HCT116 (cell line): ENCODE measurements at regions not wholly inside any gene's neighbourhood (a gene's known extent, or its start where the extent isn't known, plus 50 kb on each side); places are given as distances from the start of the nearest gene placed in this dataset.

Experiments
- ATAC-seq: fragments of 200-7000 bp; cut with Tn5 transposase; 2 replicates; pipeline ENCODE4 v1.9.1; 2020; ENCODE audit warnings: mild to moderate bottlenecking, moderate library complexity
- BruUV-seq: library from RNA; stranded (reverse); fragments of 400-500 nt; replicated peaks from 2 replicates; lab custom pipeline; 2021; lab: Mats Ljungman, UMichigan
- CTCF ChIA-PET: fragments of 300-600 bp; sonication (Branson Sonifier 250); formaldehyde crosslinking; loops from one replicate; lab custom pipeline; 2021; ENCODE audit warnings: antibody characterized with exemption; lab: Charles Lee
- POLR2A ChIA-PET: fragments of 300-600, 350-600 bp; sonication (Branson Sonifier 250); formaldehyde crosslinking; loops from one replicate; lab custom pipeline; 2021; ENCODE audit warnings: antibody characterized with exemption; lab: Charles Lee
- RAD21 ChIA-PET, 2 experiments: fragments of 300-600 bp; sonication (Branson Sonifier 250); formaldehyde crosslinking; loops; one replicate each; lab custom pipeline; 2023; ENCODE audit warnings: low total read pairs in 2 of 2; ENCODE audit not compliant: uncharacterized antibody in 2 of 2, unreplicated experiment in 2 of 2, low non-redundant PET in 1 of 2; lab: Charles Lee
- DNase-seq: peaks from one replicate; pipeline ENCODE4 v3.0.0-alpha.2; 2010; ENCODE audit warnings: low read depth, low spot score
- H2AFZ ChIP-seq: fragments of 200-600 bp; shearing (Covaris generic), sonication (generic); 2 replicates; pipeline ENCODE4 v1.6.1; 2017; ENCODE audit warnings: low read depth, mixed run types, mixed read lengths, antibody characterized with exemption, low read length; ENCODE audit not compliant: poor library complexity, severe bottlenecking
- H3K27ac ChIP-seq: 2 replicates; pipeline ENCODE4 v1.5.1; 2012; ENCODE audit warnings: low read depth, low read length
- H3K27me3 ChIP-seq: fragments of 200-600 bp; sonication (generic); 2 replicates; pipeline ENCODE4 v1.6.1; 2016; ENCODE audit warnings: mixed run types, low read length, mixed read lengths; ENCODE audit not compliant: insufficient read depth
- H3K36me3 ChIP-seq, 2 experiments: fragments of 200-500 bp in 1 of 2; fragments of 200-600 bp in 1 of 2; sonication (Bioruptor generic) in 1 of 2; sonication (generic) in 1 of 2; 2 replicates each; pipeline versions ENCODE4 v1.5.1 to v1.6.1; 2014 to 2016; ENCODE audit warnings: low read length in 2 of 2, inconsistent platforms in 1 of 2, mixed read lengths in 1 of 2, mixed run types in 1 of 2; ENCODE audit not compliant: insufficient read depth in 2 of 2, control insufficient read depth in 1 of 2
- H3K4me1 ChIP-seq, 2 experiments: fragments of 200-600 bp in 1 of 2; sonication (generic) in 1 of 2; 2 replicates each; pipeline versions ENCODE4 v1.5.1 to v1.6.1; 2012 to 2017; ENCODE audit warnings: low read length in 2 of 2, inconsistent platforms in 1 of 2, mild to moderate bottlenecking in 1 of 2, mixed read lengths in 1 of 2, mixed run types in 1 of 2, moderate library complexity in 1 of 2; ENCODE audit not compliant: insufficient read depth in 2 of 2, control insufficient read depth in 1 of 2
- H3K4me2 ChIP-seq: fragments of 200-600 bp; sonication (generic); 2 replicates; pipeline ENCODE4 v1.6.1; 2017; ENCODE audit warnings: mixed run types, low read length, mixed read lengths
- H3K4me3 ChIP-seq, 2 experiments: fragments of 200-600 bp in 1 of 2; sonication (generic) in 1 of 2; replicated peaks in 1 of 2; 2 replicates each; pipeline ENCODE4 v1.5.1; 2011 to 2016; ENCODE audit warnings: low read length in 2 of 2, control low read depth in 1 of 2, low read depth in 1 of 2, mild to moderate bottlenecking in 1 of 2, mixed read lengths in 1 of 2, mixed run types in 1 of 2
- H3K79me2 ChIP-seq: fragments of 200-600 bp; sonication (generic); 2 replicates; pipeline ENCODE4 v1.6.1; 2017; ENCODE audit warnings: mild to moderate bottlenecking, mixed run types, low read length, moderate library complexity, mixed read lengths; ENCODE audit not compliant: insufficient read depth
- H3K9ac ChIP-seq: fragments of 200-600 bp; sonication (generic); 2 replicates; pipeline ENCODE4 v1.6.1; 2016; ENCODE audit warnings: low read length, mixed read lengths
- H3K9me2 ChIP-seq: fragments of 200-600 bp; sonication (generic), shearing (Covaris generic); 2 replicates; pipeline ENCODE4 v1.6.1; 2017; ENCODE audit warnings: mixed run types, mild to moderate bottlenecking, moderate library complexity; ENCODE audit not compliant: insufficient read depth
- H3K9me3 ChIP-seq, 2 experiments: fragments of 200-500 bp in 1 of 2; fragments of 200-600 bp in 1 of 2; sonication (Bioruptor generic) in 1 of 2; sonication (generic) in 1 of 2; 2 replicates each; pipeline ENCODE4 v1.6.1; 2014 to 2017; ENCODE audit warnings: low read length in 2 of 2, mixed read lengths in 2 of 2, inconsistent platforms in 1 of 2, low read depth in 1 of 2, mild to moderate bottlenecking in 1 of 2, mixed run types in 1 of 2, moderate library complexity in 1 of 2; ENCODE audit not compliant: control insufficient read depth in 1 of 2, insufficient read depth in 1 of 2
- H4K20me1 ChIP-seq: fragments of 200-600 bp; sonication (generic), shearing (Covaris generic); 2 replicates; pipeline ENCODE4 v1.6.1; 2017; ENCODE audit warnings: mixed run types, mild to moderate bottlenecking, moderate library complexity; ENCODE audit not compliant: insufficient read depth
- ATF3 ChIP-seq: IDR thresholded peaks from 2 replicates; pipeline ENCODE4 v1.6.1; 2012
- CBX3 ChIP-seq: IDR thresholded peaks from 2 replicates; pipeline ENCODE4 v1.6.1; 2012; ENCODE audit warnings: low read depth
- CEBPB ChIP-seq: IDR thresholded peaks from 2 replicates; pipeline ENCODE4 v1.6.1; 2012; ENCODE audit warnings: low read depth
- CTCF ChIP-seq, 3 experiments: fragments of 200-600 bp in 1 of 3; sonication (generic) in 1 of 3; IDR thresholded peaks in 2 of 3; conservative IDR thresholded peaks in 1 of 3; 2 replicates each; pipeline ENCODE4 v1.5.1; 2012 to 2017; ENCODE audit warnings: low read depth in 2 of 3, low read length in 2 of 3, antibody characterized with exemption in 1 of 3, borderline replicate concordance in 1 of 3, control low read depth in 1 of 3, mild to moderate bottlenecking in 1 of 3, mixed read lengths in 1 of 3, mixed run types in 1 of 3, moderate library complexity in 1 of 3; ENCODE audit not compliant: insufficient read depth in 1 of 3
- EGR1 ChIP-seq: IDR thresholded peaks from 2 replicates; pipeline ENCODE4 v1.6.1; 2012; ENCODE audit warnings: low read depth
- EZH2 ChIP-seq: fragments of 200-600 bp; sonication (generic); IDR thresholded peaks from 2 replicates; pipeline ENCODE4 v1.6.1; 2017; ENCODE audit warnings: antibody characterized with exemption, mixed run types
- EZH2phosphoT487 ChIP-seq: fragments of 200-600 bp; IDR thresholded peaks from 2 replicates; pipeline ENCODE4 v1.6.1; 2018; ENCODE audit warnings: antibody characterized with exemption, borderline replicate concordance
- FOSL1 ChIP-seq: IDR thresholded peaks from 2 replicates; pipeline ENCODE4 v1.6.1; 2012; ENCODE audit warnings: low read depth
- POLR2AphosphoS5 ChIP-seq: IDR thresholded peaks from 2 replicates; pipeline ENCODE4 v1.6.1; 2011; ENCODE audit warnings: mild to moderate bottlenecking, low read depth, low read length, moderate library complexity
- REST ChIP-seq: IDR thresholded peaks from 2 replicates; pipeline ENCODE4 v1.6.1; 2012; ENCODE audit warnings: low read depth
- SIN3A ChIP-seq: IDR thresholded peaks from 2 replicates; pipeline ENCODE4 v1.6.1; 2012; ENCODE audit warnings: low read depth
- SRF ChIP-seq: IDR thresholded peaks from 2 replicates; pipeline ENCODE4 v1.6.1; 2012; ENCODE audit warnings: low read depth
- ZBTB33 ChIP-seq: IDR thresholded peaks from 2 replicates; pipeline ENCODE4 v1.6.1; 2011; ENCODE audit warnings: mild to moderate bottlenecking, low read length, moderate library complexity; ENCODE audit not compliant: insufficient replicate concordance; ENCODE audit errors: extremely low read depth
- ZFX ChIP-seq: fragments of 450-650 bp; IDR thresholded peaks from 2 replicates; pipeline ENCODE4 v1.6.1; 2017
- ZNF274 ChIP-seq: fragments of 200-500 bp; sonication (Bioruptor generic); IDR thresholded peaks from 2 replicates; pipeline ENCODE4 v1.6.1; 2014; ENCODE audit warnings: mild to moderate bottlenecking, low read depth, low read length, inconsistent platforms
- intact Hi-C: fragments of 100-400 bp; cut with micrococcal nuclease; formaldehyde crosslinking; loops from 2 replicates; pipeline ENCODE4 v1.10.0; 2022

- TF ChIP-seq SIN3A, result no peak
- no peak for TF ChIP-seq ZNF274
- no peak for TF ChIP-seq FOSL1
- TF ChIP-seq ZBTB33, result no peak
- TF ChIP-seq EZH2, result no peak
- TF ChIP-seq CTCF (IDR thresholded peaks at IDR 0.05 in 2 of 3, conservative IDR thresholded peaks at IDR 0.05 in 1 of 3; ENCODE audit: borderline replicate concordance in 1 of 3, insufficient read depth in 1 of 3, low read depth in 2 of 3, low read length in 2 of 3), result no peak
- TF ChIP-seq EZH2phosphoT487, result no peak
- no peak for TF ChIP-seq EGR1
- TF ChIP-seq ZFX, result no peak
- TF ChIP-seq REST, result no peak
- TF ChIP-seq CEBPB, result no peak
- no peak for TF ChIP-seq SRF
- TF ChIP-seq ATF3, result no peak
- TF ChIP-seq POLR2AphosphoS5, result no peak
- TF ChIP-seq CBX3, result no peak
- TF ChIP-seq, all 23 proteins: peak for 0
- Histone ChIP-seq H3K27me3 (no peaks in the 10 kb centered on the region), H3K27ac (no peak overlapping the region), H3K36me3 (no peaks in the 10 kb centered on the region), H3K9me3 (peaks cover 0 to 15% of the 10 kb centered on the region in 2 experiments; a peak in 1 of 4 replicates), H3K9me2 (no peaks in the 10 kb centered on the region), H4K20me1 (no peaks in the 10 kb centered on the region), H3K4me3 (no peak overlapping the region), H3K4me2 (no peak overlapping the region), H3K79me2 (no peaks in the 10 kb centered on the region), H3K9ac (no peak overlapping the region), H2AFZ (no peak overlapping the region), H3K4me1 (no peaks in the 10 kb centered on the region)
- BruUV-seq, result no TSS peak
- intact Hi-C loops, result no loop called here
- ChIA-PET CTCF (no interaction called here), POLR2A (no interaction called here), RAD21 (no interaction called here)
- DNase-seq (no peak), ATAC-seq (no peak)
Measured at GRCh38 chr11:115653076-115653475, 148.9 kb upstream of the CADM1 start.
